CD1c-positive myeloid dendritic cell (primary cell): ENCODE measurements at regions not wholly inside any gene's neighbourhood (a gene's known extent, or its start where the extent isn't known, plus 50 kb on each side); places are given as distances from the start of the nearest gene placed in this dataset.

Experiments
- DNase-seq: peaks from one replicate; pipeline ENCODE4 v3.0.0-alpha.2; 2016; ENCODE audit errors: extremely low spot score

DNA sequence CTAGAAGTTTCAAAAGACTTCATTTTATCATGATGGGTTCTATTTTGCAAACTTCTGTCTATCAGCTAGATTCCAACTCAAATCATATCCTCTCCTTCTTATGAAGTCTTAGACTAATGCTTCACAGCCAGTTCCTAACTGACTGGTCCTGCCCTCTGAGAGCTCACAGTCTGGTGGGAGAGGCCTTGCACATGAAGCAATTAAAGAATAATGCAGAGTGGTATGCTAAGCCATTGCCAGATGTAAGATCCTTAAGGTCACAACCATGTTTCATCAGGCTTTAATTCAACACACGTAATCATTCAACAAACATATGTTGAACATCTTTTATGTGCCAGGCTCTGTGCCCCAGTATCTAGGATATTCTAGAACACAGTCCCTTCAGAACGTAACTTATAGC, 125.8 kb upstream of the TMPO start:
- DNase-seq = no peak

DNA sequence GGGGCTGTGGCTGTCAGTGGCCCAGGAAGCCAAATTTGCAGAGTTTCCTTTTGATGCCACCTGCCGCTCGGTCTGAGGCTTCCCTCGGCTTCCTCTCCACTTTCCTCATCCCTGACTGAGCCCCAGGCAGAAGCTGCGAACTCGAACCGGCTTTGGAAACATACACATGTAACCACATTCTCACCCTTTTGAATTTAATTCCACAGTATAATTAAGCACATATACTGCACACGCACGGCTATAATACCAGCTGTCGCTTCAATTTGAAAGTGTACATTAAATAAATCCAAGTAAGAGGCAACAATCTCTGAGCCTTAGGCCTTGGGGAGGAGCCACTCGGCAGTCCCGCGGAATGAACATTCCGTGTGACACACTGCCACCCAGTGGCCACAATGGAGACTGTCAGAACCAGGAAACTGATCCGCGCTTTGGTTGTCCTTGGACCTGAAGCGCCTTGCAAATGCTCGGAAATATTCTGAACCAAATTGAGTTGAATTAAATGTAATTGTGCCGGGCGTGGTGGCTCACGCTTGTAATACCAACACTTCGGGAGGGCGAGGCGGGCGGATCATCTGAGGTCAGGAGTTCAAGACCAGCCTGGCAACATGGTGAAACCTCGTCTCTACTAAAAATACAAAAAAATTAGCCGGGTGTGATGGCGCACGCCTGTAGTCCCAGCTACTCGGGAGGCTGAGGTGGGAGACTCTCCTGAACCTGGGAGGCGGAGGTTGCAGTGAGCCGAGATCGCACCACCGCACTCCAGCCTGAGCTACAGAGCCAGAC, 117.9 kb upstream of the TMPO start:
- peak; percentile 87 for DNase-seq

- DNase-seq = peak; percentile 62
Measured at GRCh38 chr12:98399532-98399931, 115.9 kb upstream of the TMPO start.

GRCh38 chr12:98401427-98401826, 114.0 kb upstream of the TMPO start:
- DNase-seq = no peak

DNA sequence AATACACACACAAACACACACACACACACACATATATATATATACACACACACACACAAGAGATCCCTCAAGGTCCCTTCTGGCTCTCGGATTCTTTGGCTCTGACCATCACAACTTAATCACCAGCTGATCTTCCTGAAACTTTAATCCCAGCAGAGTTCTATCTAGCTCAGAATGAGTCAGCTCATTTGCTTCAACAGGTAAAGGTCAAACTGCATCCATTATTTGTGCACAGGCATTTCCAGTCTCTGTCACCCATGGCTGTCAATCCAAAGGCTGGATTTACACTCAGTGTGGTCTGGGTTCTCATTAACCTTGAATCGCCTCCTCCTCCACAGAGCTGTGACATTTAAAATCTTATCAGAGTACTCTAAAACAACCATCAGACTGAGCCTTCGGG, 113.3 kb upstream of the TMPO start:
- DNase-seq = no peak

DNA sequence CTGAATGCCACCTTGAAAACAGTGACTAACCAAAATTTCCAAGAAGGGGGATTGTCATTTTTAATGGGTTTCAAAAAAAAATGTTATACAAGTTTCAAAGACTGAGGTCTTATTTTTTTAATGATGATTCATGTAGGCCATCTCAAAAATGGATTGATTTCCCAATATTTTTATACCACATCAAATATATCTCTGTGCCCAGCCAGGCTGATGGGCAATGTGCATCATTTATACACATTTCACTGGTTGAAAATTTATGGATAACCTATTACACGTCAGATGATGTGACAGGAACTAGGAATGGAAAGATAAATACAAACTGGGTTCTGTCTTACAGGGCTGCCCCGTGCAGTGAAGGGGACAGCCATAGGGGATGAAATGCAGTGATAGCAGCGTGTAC, 112.7 kb upstream of the TMPO start:
- no peak for DNase-seq

- DNase-seq = no peak
Measured at GRCh38 chr12:98403385-98403784, 112.0 kb upstream of the TMPO start.

GRCh38 chr12:98403936-98404335, 111.5 kb upstream of the TMPO start:
- no peak for DNase-seq

- DNase-seq = no peak
Measured at GRCh38 chr12:98405805-98406366, 109.5 kb upstream of the TMPO start.

DNA sequence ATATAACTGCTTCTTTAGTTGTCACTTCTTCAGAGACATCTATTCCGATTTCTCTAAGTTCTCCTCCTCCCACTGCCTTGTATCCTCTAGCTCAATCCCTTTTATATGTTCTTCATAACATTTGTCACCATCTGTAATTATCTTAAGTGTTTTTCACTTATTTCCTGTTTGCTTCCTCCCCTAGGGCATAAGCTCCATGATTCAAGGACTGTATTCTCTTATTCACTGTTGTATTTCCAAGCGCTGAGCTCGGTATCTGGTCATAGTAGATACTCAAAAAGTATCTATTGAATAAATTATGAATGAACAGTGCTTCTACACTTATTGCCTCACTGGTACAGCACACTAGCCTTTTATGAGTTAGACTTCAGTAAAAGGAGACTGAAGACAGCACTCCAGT, 109.0 kb upstream of the TMPO start:
- DNase-seq = no peak

DNA sequence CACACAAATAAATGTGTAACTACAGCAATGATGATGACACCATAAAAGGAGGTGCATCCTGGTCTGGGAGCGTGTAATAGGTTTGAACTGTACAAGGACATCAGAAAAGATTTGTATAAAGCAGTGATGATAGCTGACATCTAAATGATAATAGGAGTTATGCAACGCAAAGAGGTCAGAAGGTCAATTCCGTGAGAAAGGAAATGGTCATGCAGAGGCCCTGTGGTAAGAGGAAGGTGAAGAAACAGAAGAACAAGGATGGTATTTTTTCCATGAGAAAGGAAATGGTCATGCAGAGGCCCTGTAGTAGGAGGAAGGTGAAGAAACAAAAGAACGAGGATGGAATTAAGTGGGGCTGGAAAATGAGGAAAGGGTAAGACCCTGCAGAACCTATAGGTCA, 106.7 kb upstream of the TMPO start:
- DNase-seq = peak; percentile 36

DNA sequence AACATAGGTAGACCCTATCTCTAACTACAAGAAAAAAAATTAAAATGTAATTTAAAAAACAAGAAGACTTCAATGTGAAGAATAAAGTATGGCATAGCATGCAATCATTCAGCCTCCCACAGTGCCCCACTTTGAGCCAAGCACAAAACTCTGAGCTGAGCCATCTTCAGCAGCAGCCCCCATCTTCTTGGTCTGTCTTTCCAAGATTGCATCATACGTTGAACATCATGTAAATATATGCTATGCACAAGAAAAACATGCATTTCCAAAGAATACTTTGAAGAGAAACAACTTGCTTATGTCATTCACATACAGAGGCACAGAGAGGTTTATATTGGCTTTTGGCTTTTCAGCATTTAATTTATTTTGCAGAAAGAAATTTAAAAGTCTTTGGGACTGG, 105.8 kb upstream of the TMPO start:
- no peak for DNase-seq

GRCh38 chr12:98410356-98410755, 105.0 kb upstream of the TMPO start:
- no peak for DNase-seq

- DNase-seq = no peak
Measured at GRCh38 chr12:98416845-98417244, 98.5 kb upstream of the TMPO start.

DNA sequence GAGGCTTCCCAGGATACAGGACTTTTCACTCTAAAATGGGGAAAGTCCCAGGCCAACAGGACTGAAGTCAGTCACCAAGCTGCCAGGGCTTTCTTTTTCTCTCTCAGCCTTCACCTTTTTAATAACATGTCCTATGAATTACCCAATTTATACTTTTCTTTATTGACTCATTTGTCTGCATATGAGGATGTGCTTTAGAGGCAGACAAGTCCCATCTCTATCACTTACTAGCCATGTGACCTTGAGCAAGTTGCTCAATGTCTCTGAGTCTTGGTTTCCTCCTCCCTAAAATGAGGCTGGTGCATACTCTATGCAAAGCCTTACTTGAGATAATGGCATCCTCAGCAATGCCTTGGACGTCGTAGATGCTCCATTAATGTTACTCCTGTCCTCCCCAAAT, 98.1 kb upstream of the TMPO start:
- DNase-seq = no peak

DNA sequence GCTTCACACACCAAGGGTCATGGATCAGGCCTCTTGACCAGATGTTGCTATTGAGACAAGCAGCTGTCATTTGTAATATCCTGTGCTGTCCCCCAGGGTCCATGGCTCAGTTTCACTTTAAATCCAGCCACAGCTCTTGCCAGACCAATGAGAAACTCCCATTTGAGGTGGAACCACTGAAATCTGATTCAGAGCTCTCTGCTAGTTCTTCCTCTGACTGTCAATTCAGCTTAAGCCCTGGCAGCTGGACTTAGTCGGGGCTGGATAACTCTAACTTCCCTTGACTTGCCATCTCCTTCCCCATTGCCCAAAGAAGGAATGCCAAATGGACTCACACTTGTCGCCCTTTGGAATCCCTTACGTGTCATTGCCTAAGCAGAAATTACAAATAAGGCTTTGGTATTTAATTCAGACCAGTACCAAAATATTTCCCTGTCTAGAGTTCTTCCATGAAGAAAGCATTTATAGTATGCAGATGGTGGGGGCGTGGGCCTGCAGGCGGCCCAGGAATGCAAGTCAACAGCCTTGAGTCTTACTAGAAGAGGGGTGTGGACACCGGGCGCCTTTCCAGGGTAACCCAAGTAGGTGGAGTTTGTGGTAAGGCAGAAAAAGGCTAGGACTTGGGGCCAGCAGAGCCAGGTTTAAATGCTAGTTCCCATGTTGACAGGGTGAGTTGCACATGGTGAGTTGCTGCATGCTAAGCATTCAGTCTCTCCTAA, 96.9 kb upstream of the TMPO start:
- no peak for DNase-seq

DNA sequence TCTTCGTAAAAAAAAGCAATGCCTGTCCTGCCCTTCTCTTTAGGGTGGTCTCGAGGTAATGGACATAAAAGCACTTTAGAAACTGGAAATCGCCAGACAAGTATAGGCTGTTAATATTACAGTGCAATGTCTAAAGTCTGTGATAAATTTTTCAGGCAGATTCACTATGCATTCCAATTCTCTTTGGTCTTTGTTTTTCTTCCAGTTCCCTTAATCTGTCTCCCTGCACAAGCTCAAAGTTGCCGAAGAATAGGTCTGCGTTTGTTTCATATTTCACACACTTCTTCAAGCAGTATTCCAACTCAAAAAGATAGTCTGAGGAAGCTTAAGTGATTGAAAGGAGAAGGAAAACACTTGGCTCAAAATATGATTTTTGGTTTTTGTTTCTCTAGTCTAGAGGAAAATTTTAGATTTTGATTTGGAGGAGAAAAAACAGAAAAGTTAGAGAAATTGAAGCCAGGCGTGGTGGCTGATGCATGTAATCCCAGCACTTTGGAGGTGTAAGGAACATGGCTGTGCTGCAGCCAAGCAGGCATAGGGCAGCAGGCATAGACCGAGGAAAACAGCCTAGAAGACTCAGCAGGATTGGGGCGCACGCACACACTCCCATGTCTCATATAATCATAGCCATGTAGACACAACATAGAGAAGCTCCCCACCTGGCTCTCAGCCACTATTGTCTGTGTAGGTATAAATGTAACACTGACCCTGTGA, 96.2 kb upstream of the TMPO start:
- no peak for DNase-seq

GRCh38 chr12:98419795-98420404, 95.5 kb upstream of the TMPO start:
- DNase-seq = no peak

GRCh38 chr12:98420461-98420860, 94.9 kb upstream of the TMPO start:
- no peak for DNase-seq

GRCh38 chr12:98421316-98421715, 94.1 kb upstream of the TMPO start:
- no peak for DNase-seq

GRCh38 chr12:98422359-98422758, 93.0 kb upstream of the TMPO start:
- DNase-seq = no peak

- no peak for DNase-seq
Measured at GRCh38 chr12:98422812-98423211, 92.6 kb upstream of the TMPO start.
